ENCODE measurements at regions not wholly inside any gene's neighbourhood (a gene's known extent, or its start where the extent isn't known, plus 50 kb on each side); places are given as distances from the start of the nearest gene placed in this dataset.

DNA sequence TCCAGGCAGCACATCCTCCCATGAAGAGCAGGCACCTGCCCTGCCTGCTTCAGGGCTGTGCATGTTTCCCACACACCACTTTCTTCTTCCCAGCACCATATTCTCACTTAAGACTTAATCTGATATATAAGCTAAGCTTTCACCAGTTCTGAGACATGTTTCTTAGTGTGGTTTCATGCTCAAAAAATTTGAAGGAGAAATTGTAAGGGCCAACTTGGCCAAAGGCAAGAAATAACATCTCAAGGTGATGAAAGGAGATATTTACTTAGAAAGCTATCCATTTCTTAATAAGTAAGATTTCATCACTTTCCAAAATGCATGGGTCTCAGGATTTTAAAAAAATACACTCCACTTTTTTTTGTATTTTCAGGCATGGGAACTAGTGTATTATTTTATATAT is 468.1 kb upstream of the AKR1E2 start:
- no peak for TF ChIP-seq EZH2phosphoT487 (IDR thresholded peaks at IDR 0.05; ENCODE audit: borderline replicate concordance, low read length)
- no peak for TF ChIP-seq CTCF (conservative IDR thresholded peaks at IDR 0.05; ENCODE audit: low read depth, low read length)
- TF ChIP-seq EZH2 (IDR thresholded peaks at IDR 0.05; ENCODE audit: low read length, unreplicated experiment), result no peak

All from PC-3 (cell line).